ENCODE measurements at regions not wholly inside any gene's neighbourhood (a gene's known extent, or its start where the extent isn't known, plus 50 kb on each side); places are given as distances from the start of the nearest gene placed in this dataset.

DNA sequence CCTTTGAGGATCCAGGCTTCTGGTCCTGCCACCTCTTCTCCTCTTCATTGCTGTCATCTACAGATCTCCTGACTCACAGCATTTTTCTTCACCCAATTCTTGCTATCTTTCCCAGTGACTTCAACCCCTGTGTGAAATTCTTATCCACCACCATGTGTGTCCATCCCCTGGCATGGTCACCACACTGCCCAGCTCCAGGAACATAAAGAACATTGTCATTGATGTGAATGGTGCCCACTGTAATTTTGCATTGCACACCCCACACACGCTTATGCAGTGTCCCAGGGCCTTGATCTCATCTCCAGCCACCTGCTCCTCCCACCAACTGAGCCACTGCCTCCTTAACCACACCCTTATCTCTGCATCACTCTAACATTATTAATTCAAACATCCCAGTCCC is 85.3 kb downstream of the C1D start:
- H3K27ac ChIP-seq (ENCODE audit: low read depth in 2 of 2, low read length in 1 of 2): no peak overlapping the region
- no peaks in the 10 kb centered on the region for H3K4me1 ChIP-seq (ENCODE audit: control insufficient read depth in 2 of 2, insufficient read depth in 2 of 2, low read length in 1 of 2)
- no peaks in the 10 kb centered on the region for H3K27me3 ChIP-seq (ENCODE audit: control insufficient read depth in 1 of 2, insufficient read depth in 2 of 2, low read length in 2 of 2)
- H3K36me3 ChIP-seq (ENCODE audit: control insufficient read depth in 2 of 2, insufficient read depth in 2 of 2, low read length in 1 of 2): no peaks in the 10 kb centered on the region
- H3K4me3 ChIP-seq (ENCODE audit: low read depth in 1 of 2, low read length in 2 of 2): no peak overlapping the region
- H3K9me3 ChIP-seq (ENCODE audit: control insufficient read depth in 2 of 2, insufficient read depth in 1 of 2, low read depth in 1 of 2, low read length in 1 of 2): no peaks in the 10 kb centered on the region
- 88 to 92% methylated on average over 1 of the region's 1 CpG for WGBS, 2 donors

DNA sequence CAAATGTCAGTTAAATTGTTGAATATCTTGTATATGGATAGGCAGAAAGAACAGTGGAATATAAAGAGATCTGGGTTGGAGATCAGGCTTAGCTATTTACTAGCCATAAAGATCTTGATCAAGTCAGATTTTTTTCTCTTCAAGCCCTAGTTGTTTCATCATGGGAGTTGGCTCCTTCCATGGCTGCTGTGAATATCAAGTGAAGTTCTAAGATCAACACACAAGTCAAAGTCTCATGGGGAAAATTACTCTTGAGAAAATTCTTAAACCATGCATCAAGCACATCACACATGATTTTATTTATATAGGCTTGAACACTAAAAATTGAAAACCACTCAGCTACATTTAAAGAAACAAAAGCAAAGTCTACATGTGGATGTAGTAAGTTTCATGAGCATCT is 79.8 kb downstream of the C1D start:
- Histone ChIP-seq H3K27ac (ENCODE audit: low read depth in 2 of 2, low read length in 1 of 2) (no peak overlapping the region), H3K9me3 (ENCODE audit: control insufficient read depth in 2 of 2, insufficient read depth in 1 of 2, low read depth in 1 of 2, low read length in 1 of 2) (no peaks in the 10 kb centered on the region), H3K27me3 (ENCODE audit: control insufficient read depth in 1 of 2, insufficient read depth in 2 of 2, low read length in 2 of 2) (no peaks in the 10 kb centered on the region), H3K4me1 (ENCODE audit: control insufficient read depth in 2 of 2, insufficient read depth in 2 of 2, low read length in 1 of 2) (no peaks in the 10 kb centered on the region), H3K36me3 (ENCODE audit: control insufficient read depth in 2 of 2, insufficient read depth in 2 of 2, low read length in 1 of 2) (no peaks in the 10 kb centered on the region), H3K4me3 (ENCODE audit: low read depth in 1 of 2, low read length in 2 of 2) (no peak overlapping the region)

DNA sequence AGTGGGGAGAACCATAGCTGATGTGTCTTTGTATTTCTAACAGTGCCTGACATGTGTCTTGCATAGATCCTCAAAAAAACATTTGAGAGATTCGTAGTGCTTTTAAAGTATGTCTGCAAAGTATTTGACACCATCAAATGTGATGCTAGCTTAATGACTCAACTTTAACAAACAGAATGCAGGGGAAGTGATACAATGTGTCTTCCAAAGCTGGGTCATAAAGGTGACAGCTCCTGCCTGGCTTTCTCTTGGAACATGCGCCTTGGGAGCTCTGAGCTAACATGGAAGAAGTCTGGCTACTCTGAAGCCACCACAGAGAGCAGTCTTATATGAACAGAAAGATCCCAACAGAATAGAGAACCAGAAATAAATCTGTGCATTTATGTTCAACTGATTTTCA is 78.2 kb downstream of the C1D start:
- WGBS, 2 donors: 82 to 85% methylated on average over 2 of the region's 2 CpGs

DNA sequence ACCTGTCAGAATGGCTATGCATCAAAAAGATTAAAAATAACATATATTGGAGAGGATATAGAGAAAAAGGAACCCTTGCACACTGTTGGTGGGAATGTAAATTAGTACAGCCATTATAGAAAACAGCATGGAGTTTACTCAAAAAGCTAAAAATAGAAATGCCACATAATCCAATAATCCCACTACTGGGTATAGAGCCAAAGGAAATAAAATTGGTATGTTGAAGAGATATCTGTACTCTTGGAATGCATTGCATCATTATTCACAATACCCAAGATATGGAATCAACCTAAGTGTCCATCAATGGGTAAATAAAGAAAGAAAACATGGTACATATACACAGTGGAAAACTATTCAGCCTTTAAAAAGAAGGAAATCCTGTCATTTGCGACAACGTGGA is 77.2 kb downstream of the C1D start:
- no peak overlapping the region for H3K27ac ChIP-seq (ENCODE audit: low read depth in 2 of 2, low read length in 1 of 2)
- no peaks in the 10 kb centered on the region for H3K9me3 ChIP-seq (ENCODE audit: control insufficient read depth in 2 of 2, insufficient read depth in 1 of 2, low read depth in 1 of 2, low read length in 1 of 2)
- H3K36me3 ChIP-seq (ENCODE audit: control insufficient read depth in 2 of 2, insufficient read depth in 2 of 2, low read length in 1 of 2): no peaks in the 10 kb centered on the region
- no peak overlapping the region for H3K4me3 ChIP-seq (ENCODE audit: low read depth in 1 of 2, low read length in 2 of 2)
- no peaks in the 10 kb centered on the region for H3K4me1 ChIP-seq (ENCODE audit: control insufficient read depth in 2 of 2, insufficient read depth in 2 of 2, low read length in 1 of 2)
- no peaks in the 10 kb centered on the region for H3K27me3 ChIP-seq (ENCODE audit: control insufficient read depth in 1 of 2, insufficient read depth in 2 of 2, low read length in 2 of 2)
- 82 to 85% methylated on average over 2 of the region's 2 CpGs for WGBS, 2 donors

More for the DNA sequence above, 78.2 kb downstream of the C1D start:
- H3K36me3 ChIP-seq (ENCODE audit: control insufficient read depth in 2 of 2, insufficient read depth in 2 of 2, low read length in 1 of 2): no peaks in the 10 kb centered on the region
- H3K9me3 ChIP-seq (ENCODE audit: control insufficient read depth in 2 of 2, insufficient read depth in 1 of 2, low read depth in 1 of 2, low read length in 1 of 2): no peaks in the 10 kb centered on the region
- no peaks in the 10 kb centered on the region for H3K27me3 ChIP-seq (ENCODE audit: control insufficient read depth in 1 of 2, insufficient read depth in 2 of 2, low read length in 2 of 2)
- no peak overlapping the region for H3K27ac ChIP-seq (ENCODE audit: low read depth in 2 of 2, low read length in 1 of 2)
- H3K4me3 ChIP-seq (ENCODE audit: low read depth in 1 of 2, low read length in 2 of 2): no peak overlapping the region
- no peaks in the 10 kb centered on the region for H3K4me1 ChIP-seq (ENCODE audit: control insufficient read depth in 2 of 2, insufficient read depth in 2 of 2, low read length in 1 of 2)

DNA sequence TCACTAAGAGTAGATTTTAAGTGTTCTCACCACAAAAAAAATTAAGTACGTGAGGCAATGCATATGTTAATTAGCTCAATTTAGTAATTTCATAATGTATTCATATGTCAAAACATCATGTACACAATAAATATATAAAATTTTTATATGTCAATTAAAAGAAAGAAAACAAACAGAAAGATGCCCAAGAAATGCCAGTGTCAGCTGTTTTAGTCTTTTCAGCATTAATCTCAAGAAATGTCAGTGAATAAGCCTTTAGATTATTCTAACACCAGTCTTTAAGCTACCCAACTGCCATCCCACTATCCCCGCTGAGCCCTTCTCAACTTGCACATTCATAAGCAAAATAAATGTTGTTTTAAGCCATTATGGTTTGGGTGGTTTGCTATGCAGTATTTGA is 76.5 kb downstream of the C1D start:
- WGBS, 2 donors: 92 to 93% methylated on average over 2 of the region's 2 CpGs
- no peaks in the 10 kb centered on the region for H3K36me3 ChIP-seq (ENCODE audit: control insufficient read depth in 2 of 2, insufficient read depth in 2 of 2, low read length in 1 of 2)
- H3K9me3 ChIP-seq (ENCODE audit: control insufficient read depth in 2 of 2, insufficient read depth in 1 of 2, low read depth in 1 of 2, low read length in 1 of 2): no peaks in the 10 kb centered on the region
- no peaks in the 10 kb centered on the region for H3K27me3 ChIP-seq (ENCODE audit: control insufficient read depth in 1 of 2, insufficient read depth in 2 of 2, low read length in 2 of 2)
- no peak overlapping the region for H3K4me3 ChIP-seq (ENCODE audit: low read depth in 1 of 2, low read length in 2 of 2)
- no peak overlapping the region for H3K27ac ChIP-seq (ENCODE audit: low read depth in 2 of 2, low read length in 1 of 2)
- no peaks in the 10 kb centered on the region for H3K4me1 ChIP-seq (ENCODE audit: control insufficient read depth in 2 of 2, insufficient read depth in 2 of 2, low read length in 1 of 2)

Data from esophagus (tissue), 2 donors.